Cerebellar cortex (tissue), 1 donor: ENCODE measurements at regions not wholly inside any gene's neighbourhood (a gene's known extent, or its start where the extent isn't known, plus 50 kb on each side); places are given as distances from the start of the nearest gene placed in this dataset.

Experiments
- DNase-seq: peaks from one replicate; pipeline ENCODE4 v3.0.0-alpha.2; 2015; ENCODE audit warnings: low spot score

- no peak for DNase-seq
Observed at GRCh38 chr12:93043192-93043876, 114.2 kb upstream of the EEA1 start.

DNA sequence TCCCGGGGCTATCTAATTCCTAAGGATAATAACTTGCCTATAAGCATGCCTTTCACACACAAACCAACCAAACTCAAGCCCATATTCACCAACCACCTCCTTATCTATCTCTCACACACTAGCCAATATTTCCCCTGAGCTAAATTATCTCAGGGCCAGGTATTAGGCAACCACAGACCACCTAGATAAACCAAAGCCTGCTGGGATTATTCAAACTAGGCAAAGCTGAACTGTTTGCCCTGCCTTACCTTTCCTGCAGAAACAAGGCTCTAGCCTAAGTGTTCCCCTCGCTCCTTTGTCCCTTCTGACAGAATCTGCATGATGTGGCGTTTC, 114.7 kb upstream of the EEA1 start:
- no peak for DNase-seq

DNA sequence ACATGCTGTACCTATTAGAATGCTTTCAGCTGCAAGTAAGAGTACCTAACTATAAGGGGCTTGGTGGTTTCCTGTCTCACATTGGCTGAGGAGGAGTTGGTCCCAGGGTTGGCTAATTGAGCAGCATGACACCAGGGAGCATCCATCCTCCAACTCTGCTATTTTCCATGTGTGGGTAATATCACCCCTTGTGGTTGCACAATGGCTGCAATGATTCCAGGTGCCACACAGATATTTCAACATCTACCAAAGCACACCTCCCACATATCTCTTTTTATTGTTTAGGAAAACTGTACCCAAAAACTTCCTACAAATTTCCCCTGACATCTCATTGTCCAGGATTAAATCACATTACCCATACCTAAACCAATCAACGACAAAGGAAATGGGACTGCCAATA, 118.0 kb upstream of the EEA1 start:
- DNase-seq = no peak

DNA sequence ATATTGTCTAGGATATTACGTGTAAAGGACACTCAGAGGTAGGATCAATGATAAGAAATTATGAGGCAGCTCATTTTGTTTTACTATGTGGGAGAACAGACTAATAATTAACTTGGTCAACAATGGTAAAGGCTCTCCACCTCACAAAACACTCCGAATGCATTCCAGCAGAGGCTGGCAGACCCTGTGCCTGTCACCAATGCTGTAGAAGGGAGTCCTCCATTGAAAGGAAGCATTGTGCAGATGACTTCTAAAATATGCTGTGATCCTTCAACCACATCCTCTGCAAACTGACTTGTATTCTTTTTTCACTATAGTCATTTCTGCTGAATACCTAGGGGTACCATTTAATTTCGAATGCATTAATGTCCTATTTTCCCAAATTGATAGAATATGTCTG, 119.6 kb upstream of the EEA1 start:
- no peak for DNase-seq

- peak; percentile 79 for DNase-seq
Observed at GRCh38 chr12:93050026-93050747, 121.1 kb upstream of the EEA1 start.

DNA sequence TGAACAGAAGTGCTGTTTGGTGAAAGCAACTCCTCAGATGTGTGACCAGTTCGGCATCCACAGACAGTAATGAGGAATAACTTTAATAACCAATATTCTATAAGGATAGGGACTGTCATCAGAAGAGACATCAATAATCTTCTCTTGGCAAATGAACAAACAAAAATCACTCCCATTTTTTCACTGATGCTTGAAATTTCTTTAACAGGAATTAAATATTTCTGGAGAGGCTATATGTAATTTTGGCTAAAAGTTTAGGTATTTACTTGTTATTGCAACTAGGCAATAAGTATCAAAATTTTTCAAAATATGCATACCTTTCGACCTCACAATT, 121.6 kb upstream of the EEA1 start:
- DNase-seq = no peak

DNA sequence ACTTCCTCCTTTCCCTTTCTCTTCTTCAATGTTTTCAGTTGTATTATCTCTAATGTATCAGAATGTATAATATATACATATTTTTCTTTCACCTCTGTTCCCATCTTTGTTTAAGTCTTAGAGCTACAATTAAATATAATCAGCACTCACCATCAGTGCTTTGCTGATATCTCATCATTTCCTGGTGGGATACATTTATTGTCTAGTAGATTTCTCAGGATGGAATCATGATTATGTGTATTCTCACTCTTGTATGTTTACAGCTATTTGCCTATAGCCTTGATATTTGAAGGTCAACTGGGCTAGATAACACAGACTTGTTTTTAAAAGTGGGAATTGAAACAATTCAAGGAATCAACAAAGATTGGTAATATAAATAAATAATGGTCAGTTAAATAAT, 124.9 kb upstream of the EEA1 start:
- DNase-seq = no peak

- DNase-seq = no peak
Observed at GRCh38 chr12:93055221-93055620, 126.1 kb upstream of the EEA1 start.

- no peak for DNase-seq
Observed at GRCh38 chr12:93056971-93057535, 128.0 kb upstream of the EEA1 start.

DNA sequence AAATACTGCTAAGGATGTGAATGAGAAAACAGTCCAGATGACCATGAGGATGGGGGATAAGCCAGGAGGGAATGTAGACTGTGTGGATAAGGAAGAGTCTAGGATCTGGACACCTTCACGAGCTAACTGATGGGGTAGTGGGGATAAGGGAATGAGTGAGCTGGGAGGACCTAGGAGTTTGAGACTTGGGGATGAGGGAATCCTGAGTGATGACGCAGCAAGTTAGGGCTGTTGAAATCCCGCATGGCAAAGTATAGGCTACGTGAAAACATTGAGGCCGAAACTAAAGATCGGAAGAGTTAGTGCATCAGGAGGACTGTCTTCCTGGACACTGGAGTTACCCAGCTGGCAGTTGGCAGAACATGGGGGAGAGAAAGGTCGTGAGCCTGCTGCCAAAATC, 129.2 kb upstream of the EEA1 start:
- no peak for DNase-seq

DNA sequence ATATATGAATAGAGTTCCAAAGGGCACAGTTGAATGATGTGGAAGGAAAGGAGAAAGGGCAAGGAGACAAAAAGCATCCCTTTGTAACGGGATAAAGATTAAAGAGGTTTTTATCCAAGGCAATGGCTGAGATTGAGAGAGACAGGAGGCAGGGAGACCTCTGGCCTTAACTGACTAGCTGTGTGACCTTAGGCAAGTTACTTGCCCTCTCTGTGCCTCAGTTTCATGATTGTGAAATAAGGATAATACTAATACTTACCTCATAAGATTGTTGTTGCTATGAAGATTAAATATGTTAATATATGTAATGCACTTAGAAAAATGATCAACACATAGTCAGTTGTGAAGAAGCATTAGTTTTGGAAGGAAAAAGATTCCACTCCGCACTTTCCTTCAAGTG, 130.2 kb upstream of the EEA1 start:
- DNase-seq = no peak

DNA sequence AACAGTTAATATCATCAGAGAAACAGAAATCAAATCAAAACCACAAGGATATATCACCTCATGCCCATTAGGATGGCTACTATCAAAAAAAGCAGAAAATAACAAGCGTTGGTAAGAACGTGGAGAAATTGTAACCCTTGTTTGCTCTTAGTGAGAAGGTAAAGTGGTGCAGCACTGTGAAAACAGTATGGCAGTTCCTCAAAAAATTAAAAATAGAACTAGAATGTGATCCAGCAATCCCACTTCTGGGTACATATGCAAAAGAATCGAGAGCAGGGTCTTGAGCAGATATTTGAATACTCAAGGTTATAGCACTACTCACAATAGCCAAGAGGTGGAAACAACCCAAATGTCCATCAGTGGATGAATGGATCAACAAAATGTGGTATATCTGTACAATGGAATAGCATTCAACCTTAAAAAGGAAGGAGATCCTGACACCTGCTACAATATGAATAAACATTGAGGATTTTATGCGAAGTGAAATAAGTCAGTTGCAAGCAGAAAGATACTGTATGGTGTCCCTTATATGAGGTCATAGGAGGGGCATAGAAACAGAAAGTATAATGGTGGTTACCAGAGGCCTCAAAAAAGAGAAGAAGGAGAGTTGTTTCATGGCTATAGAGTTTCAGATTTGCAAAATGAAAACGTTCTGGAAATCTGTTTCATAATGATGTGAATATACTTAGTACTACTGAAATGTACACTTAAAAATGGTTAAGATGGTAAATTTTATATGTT, 131.0 kb upstream of the EEA1 start:
- no peak for DNase-seq

GRCh38 chr12:93060666-93061472, 131.8 kb upstream of the EEA1 start:
- no peak for DNase-seq

DNA sequence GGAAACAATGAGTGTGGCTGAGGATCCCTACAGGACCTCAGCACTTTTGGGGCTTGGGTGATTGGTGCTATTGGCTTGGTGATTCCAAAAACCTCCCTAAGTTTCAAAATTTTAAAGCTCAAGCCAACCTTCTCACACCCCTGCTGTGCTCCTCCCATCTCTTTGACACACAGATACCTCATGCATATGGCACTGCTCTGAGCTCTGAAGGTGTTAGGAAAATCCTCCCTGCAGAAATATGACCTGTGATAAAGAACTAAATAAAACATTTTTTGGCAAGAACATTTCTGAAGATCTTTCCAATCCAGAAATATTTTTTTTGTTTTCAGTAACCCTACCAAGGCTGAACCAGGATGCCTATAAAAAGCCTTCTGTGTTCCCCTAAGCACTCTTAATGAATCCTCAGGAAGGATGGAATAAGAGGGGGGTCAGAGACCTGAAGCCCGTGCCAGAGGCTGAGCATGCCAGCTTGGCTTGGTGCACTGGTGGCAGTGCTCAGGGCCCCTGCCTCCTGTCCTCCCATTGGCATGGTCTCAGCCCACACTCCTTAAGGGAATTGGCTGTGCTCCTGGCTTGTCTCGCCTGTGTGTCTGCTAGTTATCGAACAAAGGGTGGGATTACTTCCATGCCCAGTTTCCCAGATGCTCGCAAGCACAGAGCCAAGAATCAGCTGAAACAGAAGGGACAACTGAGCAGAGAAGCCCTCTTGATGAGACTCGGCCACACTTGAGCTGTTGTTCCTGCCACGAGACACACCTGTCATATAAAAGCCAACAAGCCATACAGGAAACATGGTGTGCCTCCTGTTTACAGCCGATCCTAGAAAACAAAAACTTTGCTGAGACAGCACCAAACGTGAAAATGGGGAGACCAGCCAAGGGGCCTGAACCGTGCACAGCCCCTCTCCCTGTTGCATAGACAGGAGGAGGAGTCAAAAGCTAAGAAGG, 132.7 kb upstream of the EEA1 start:
- peak; percentile 87 for DNase-seq

GRCh38 chr12:93065896-93066295, 136.8 kb upstream of the EEA1 start:
- DNase-seq = no peak

DNA sequence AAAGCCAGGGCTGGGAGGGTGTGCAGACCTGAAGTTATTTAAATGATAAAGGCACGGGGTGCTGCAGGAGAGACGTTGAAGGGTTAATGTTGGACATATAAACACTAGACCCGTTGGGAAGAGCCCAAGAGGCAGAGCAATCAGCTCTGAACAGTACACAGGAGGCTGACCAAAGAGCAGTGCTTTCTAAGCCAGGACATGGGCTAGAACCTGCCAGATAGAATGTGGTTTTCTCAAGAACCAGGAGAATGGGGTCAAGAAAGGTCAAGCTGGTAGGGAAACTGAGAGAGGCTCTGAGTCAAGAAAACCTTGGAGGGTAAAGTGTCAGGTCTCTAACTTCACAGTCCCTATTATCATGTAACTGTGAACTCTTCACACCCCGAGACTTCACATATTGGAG, 143.2 kb upstream of the EEA1 start:
- DNase-seq = no peak

- no peak for DNase-seq
Observed at GRCh38 chr12:93073324-93073723, 144.2 kb upstream of the EEA1 start.

- DNase-seq = no peak
Observed at GRCh38 chr12:93078059-93078458, 149.0 kb upstream of the EEA1 start.

- no peak for DNase-seq
Observed at GRCh38 chr12:93078577-93078976, 149.5 kb upstream of the EEA1 start.

DNA sequence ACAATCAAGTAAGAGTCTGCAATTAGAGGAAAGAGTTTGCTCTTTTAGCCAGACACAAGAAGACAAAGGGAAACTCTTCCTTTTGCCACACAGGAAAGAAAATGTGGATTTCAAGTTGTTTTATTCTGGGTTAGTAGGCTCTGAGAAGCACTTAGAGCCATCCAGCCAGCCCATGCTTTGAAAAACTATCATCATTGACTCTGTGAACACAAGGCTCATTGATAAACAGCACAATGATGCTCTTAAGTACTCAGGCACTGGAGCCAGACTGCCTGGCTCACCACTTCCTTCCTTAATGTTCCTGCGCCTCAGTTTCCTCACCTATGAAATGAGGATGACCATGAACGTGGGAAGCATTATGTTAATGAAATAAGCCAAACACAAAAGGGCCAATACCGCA, 150.2 kb upstream of the EEA1 start:
- no peak for DNase-seq

GRCh38 chr12:93079976-93080375, 150.9 kb upstream of the EEA1 start:
- DNase-seq = no peak
